GM19035 (cell line): ENCODE measurements at regions not wholly inside any gene's neighbourhood (a gene's known extent, or its start where the extent isn't known, plus 50 kb on each side); places are given as distances from the start of the nearest gene placed in this dataset.
"Not testable (repeated sequence)": the region's sequence is repeated elsewhere in the genome, so short reads cannot be mapped to it uniquely, and the experiment has no call there.

Source experiments
- ATAC-seq: cut with Tn5 transposase; IDR thresholded peaks from one replicate; pipeline ENCODE4 v1.9.1; 2021; ENCODE audit not compliant: unreplicated experiment

GRCh38 chr12:75685617-75686225 lies 174.3 kb upstream of the KRR1 start:
- ATAC-seq = no peak

GRCh38 chr12:75684678-75685616 lies 173.5 kb upstream of the KRR1 start:
- no peak for ATAC-seq

- not testable (repeated sequence) for ATAC-seq
These were observed 172.7 kb upstream of the KRR1 start for GRCh38 chr12:75683995-75684586.

GRCh38 chr12:75683220-75683619 lies 171.8 kb upstream of the KRR1 start:
- no peak for ATAC-seq

- ATAC-seq = no peak
These were observed 166.1 kb upstream of the KRR1 start for GRCh38 chr12:75677522-75677921.

- no peak for ATAC-seq
These were observed 163.0 kb upstream of the KRR1 start for GRCh38 chr12:75674393-75674792.

- no peak for ATAC-seq
These were observed 160.8 kb upstream of the KRR1 start for GRCh38 chr12:75672200-75672599.

GRCh38 chr12:75670216-75670615 lies 158.8 kb upstream of the KRR1 start:
- ATAC-seq = no peak

- ATAC-seq = no peak
These were observed 155.5 kb upstream of the KRR1 start for GRCh38 chr12:75666939-75667334.

GRCh38 chr12:75666126-75666938 lies 154.9 kb upstream of the KRR1 start:
- no peak for ATAC-seq

GRCh38 chr12:75665216-75665615 lies 153.8 kb upstream of the KRR1 start:
- no peak for ATAC-seq

GRCh38 chr12:75662511-75663159 lies 151.2 kb upstream of the KRR1 start:
- ATAC-seq = no peak

- no peak for ATAC-seq
These were observed 150.5 kb upstream of the KRR1 start for GRCh38 chr12:75661908-75662307.

- ATAC-seq = no peak
These were observed 149.5 kb upstream of the KRR1 start for GRCh38 chr12:75660805-75661404.

GRCh38 chr12:75660107-75660530 lies 148.7 kb upstream of the KRR1 start:
- ATAC-seq = no peak

GRCh38 chr12:75658901-75659823 lies 147.8 kb upstream of the KRR1 start:
- ATAC-seq = no peak

GRCh38 chr12:75658286-75658685 lies 146.9 kb upstream of the KRR1 start:
- no peak for ATAC-seq

- no peak for ATAC-seq
These were observed 146.4 kb upstream of the KRR1 start for GRCh38 chr12:75657831-75658230.

GRCh38 chr12:75657354-75657753 lies 145.9 kb upstream of the KRR1 start:
- ATAC-seq = not testable (repeated sequence)
